HG03442 (cell line): ENCODE measurements at regions not wholly inside any gene's neighbourhood (a gene's known extent, or its start where the extent isn't known, plus 50 kb on each side); places are given as distances from the start of the nearest gene placed in this dataset.

ENCODE experiments used
- ATAC-seq: cut with Tn5 transposase; IDR thresholded peaks from one replicate; pipeline ENCODE4 v1.9.1; 2021; ENCODE audit warnings: mild to moderate bottlenecking, moderate library complexity; ENCODE audit not compliant: unreplicated experiment

DNA sequence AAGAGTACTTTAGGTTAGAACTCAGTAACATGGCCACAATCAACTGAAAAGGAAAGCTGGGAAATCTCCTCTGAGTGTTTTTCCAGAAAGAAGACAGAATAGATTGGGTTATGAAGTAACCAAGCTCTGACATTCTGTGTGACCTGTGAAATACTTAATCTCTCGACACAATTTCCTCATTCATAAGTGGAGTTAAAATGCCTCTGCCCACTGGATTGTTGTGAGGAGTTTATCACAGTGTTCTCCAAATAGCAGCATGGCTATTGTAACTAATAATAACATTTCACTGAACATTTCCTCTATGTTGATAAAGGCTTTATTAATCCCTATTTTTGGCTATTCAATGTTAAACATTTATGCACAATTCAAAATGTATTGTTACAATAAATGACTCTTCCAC is 311.0 kb downstream of the GABRB2 start:
- no peak for ATAC-seq

DNA sequence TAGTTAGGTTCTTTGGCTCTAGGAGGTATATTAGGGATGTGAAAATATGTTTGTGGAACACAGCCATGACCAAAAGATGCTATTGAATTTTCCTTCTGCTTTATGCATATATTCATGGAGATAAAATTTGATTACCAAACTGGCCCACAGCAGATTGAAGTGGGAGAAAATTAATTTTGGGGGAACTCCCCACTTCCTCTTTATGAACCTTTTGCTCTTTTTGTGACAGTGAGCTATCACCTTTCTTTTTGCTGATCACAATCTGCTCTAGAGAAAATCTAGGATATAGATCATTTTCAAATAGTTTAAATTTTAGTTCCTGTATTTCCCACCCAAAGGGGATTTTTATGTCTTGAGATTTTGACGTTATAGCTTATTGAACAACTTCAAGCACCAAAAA is 313.0 kb downstream of the GABRB2 start:
- ATAC-seq = no peak

DNA sequence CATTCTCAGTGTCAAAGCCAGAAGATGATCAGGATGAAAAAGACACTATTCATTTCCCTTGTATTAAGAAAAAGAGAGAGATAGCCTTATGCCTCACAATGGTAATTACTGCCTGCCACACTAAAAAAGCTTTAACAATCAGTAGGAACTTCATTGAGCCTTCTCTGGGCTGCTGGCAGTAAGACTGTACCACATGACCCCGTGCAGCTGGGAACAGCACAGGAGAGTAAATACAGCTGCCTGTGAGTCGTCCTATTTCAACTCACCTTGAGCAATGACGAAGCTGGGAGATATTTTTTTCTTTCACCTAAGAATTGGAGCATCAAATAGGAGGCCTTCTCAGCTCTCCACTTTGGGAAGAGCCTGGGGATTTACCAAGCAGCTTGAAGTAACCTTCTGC is 316.3 kb downstream of the GABRB2 start:
- no peak for ATAC-seq

DNA sequence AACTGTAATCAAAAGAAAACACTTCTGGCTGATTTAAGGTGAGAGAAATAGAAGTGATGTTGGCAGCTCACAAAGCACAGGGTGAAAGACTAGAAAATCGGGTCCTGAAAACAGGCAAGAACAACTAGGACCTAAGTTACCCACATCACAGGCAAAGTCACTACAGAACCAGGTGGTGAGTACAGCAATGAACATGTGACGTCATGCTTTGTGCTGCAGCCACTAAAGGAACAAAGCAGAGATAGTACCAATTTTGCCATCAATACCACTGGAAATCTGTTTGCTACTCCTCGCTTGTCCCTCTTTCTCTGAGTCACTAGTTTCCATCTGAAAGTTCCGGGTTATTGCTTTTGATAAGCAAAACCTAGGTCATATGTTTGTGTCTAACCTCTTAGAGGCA is 326.7 kb downstream of the GABRB2 start:
- ATAC-seq = no peak

DNA sequence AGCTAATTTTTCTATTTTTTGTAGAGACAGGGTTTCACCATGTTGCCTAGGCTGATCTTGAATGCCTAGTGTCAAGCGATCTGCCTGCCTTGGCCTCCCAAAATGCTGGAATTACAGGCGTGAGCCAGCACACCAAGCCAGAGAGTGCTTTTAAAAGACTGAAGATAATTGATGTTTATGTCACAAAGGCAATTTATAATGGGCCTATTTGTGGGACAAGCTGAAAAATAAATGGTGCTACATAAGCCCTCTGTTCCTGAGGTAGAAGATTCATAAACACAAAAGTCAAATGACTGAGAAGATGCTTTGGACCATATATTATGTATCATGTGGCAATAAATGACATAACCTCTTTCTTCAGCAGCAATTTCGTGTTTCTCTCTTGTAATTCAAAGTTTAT is 329.6 kb downstream of the GABRB2 start:
- no peak for ATAC-seq

DNA sequence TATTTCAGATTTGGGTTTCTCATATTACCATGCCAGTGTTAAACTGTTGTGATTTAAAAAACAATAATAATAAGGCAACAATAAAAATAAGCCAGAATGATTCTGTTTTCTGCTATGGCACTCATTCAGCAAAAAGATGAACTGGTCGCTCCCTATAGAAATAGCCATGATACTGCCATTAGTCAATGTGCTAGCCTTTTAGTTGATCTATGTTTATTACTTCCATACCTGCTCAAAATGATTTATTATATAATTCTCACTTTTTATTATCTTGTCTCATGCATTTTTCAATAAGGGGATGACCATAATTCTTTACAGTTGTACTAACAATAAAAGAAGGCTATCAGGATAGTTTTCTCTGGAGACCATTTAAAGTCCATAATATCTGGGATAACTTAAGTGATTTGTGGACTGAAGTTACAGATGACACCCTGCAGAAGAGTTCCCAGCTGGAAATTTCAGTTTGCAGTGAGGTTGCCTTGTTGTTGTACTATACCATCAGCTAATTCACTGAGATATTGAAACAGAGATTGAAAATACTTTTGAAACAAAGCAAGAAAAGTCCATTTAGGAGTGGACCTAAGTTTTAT is 334.3 kb downstream of the GABRB2 start:
- ATAC-seq = no peak

DNA sequence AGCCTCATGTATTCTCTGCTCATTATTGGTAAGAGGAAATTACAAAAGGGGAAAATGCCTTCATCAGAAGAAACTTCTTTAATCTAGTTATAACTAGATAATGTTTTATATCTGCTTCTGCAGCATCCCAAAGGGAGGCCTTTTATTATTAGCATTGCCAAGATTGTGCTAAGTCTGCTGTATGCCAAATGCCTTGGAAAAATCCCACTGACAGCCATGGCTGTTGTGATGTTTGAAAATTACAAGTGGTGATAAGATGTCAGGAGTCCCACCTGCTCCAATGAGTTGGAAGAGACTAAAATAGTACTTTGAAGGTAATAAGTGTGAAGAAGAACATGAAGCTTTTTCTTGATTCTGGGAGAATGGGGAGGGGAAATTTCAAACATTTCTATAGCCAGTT is 345.0 kb downstream of the GABRB2 start:
- no peak for ATAC-seq

DNA sequence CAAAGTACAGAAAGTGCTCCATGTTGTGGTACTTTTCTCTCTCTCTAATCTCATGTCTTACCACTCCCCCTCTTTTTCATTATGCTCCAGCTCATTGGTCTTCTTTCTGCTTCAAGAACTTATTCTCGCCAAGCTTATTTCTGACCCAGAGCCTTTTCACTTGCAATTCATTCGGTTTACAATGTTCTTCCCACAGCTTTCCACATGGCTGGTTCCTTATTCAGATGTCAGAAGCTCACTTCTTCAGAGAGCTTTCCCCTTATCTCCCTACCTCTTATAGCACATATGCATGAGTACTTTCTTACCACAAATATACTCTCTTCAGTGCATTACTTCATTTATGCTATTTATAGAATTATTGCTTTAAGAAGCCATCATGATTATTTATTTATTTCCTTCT is 338.8 kb upstream of the ATP10B start:
- no peak for ATAC-seq

DNA sequence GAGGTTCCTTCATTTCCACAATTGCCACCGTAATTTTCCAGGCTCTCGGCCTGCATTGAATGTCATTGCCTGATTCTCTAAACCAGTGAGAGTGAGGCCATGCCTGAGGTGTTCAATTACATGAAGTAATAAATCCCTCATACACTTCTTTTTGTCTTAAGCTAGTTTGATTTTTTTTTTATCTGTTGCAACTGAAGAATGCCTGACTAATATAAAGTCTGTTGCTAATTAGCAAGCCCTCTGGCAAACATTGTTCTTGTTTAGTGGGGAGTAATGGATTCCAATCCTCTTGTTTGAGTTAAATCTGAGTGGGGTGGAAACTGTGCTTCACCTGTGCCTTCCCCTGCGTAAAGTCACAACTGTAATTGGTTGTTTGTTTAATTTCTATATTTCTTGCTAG is 338.1 kb upstream of the ATP10B start:
- no peak for ATAC-seq

DNA sequence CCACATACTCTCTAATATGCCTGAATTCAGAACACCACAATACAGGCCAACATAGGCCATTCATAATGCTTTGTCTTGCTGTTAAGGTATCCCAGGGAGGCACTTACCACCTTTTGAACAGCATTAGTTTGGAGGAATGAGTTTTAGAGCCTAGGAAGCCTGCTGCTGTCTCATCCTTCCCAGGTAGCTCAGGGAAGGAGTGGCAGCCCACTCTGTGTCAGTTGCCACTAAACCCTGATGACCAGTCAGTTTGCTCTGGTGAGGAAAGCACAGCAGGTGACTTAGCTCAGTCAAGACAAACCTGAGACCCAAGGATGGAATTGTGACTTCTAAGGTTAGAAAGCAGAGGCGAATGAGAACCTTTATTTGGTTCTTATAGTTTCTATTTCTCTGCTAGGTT is 337.4 kb upstream of the ATP10B start:
- no peak for ATAC-seq

DNA sequence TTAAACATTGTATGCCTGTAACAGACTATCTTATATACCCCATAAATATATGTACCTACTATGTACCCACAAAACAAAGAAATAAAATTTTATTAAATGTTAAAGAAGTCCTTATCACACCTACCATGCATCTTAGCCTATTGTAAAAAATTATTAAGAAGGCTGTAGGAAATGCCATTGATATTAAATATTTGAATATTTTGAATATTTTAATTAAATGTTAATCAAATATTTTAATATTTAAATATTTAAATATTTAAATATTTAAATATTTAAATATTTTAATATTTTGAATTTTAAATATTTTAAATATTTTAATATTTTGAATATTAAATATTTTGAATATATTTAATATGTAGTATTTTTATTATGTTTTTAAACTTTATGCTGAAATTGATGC is 331.5 kb upstream of the ATP10B start:
- no peak for ATAC-seq

DNA sequence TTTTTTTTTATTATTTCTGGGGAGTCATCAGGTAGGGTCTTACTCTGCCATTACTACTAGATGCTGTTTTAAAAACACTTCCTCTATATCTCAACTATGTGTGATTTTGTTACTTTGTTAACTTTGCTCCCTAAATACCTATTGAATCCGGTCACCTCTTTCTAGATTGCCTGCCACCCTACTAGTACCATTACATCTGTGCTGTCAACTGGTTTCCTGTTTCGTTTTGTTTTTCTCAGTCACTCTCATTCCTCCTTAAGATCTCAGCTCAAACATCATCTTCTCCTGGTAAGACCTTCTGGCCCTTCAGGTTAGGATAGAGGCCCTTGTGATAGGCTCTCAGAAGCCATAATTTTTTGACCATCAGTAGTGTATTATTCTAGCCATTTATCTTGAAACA is 324.2 kb upstream of the ATP10B start:
- no peak for ATAC-seq

DNA sequence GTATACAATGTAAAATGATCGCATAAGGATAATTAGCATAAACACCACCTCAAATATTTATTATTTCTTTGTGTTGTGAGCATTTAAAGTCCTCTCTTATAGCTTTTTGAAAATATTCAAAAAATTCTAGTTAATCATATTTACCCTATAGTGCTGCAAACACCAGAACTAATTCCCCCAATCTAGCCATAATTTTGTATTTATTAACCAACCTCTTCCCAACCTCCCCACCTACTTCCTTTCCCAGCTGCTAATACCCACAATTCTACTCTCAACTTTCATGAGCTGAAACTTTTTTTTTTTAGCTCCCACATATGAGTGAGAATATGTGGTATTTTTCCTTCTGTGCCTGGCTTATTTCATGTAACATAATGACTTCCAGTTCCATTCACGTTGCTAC is 317.8 kb upstream of the ATP10B start:
- no peak for ATAC-seq

DNA sequence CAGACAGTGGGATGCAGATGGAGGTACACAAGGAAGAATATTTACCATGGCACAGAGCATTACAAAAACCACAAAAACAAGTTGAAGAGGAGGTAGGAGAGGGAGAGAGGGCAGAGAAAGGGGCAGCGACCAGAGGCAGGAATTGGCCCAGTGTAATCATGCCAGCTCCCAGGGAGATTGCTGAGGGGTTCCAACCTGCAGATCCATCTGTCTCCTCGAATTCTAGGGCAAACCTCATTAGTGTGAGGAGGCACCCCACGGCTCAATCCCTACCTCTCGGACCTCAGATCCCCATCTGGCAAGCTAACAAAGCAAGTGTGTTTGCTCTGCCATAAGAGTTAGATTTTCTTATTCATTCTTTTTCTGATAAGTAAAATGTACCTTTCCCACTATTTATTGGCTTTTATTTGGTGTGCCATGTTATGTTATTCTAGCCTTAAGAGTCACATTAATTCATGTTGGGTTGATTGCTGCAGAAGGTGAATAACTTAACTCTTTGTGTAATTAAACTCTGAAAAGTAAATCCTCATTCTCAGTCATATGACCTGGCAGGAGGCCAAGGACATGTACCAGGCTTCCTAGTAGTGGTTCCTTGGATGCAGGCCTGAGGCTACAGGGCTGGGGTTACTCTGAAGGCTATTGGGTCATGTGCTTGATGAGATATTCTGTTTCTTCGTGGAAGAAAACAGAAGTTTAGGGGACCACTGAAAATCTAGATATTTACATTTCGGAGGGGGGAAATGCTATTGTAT is 315.2 kb upstream of the ATP10B start:
- no peak for ATAC-seq

DNA sequence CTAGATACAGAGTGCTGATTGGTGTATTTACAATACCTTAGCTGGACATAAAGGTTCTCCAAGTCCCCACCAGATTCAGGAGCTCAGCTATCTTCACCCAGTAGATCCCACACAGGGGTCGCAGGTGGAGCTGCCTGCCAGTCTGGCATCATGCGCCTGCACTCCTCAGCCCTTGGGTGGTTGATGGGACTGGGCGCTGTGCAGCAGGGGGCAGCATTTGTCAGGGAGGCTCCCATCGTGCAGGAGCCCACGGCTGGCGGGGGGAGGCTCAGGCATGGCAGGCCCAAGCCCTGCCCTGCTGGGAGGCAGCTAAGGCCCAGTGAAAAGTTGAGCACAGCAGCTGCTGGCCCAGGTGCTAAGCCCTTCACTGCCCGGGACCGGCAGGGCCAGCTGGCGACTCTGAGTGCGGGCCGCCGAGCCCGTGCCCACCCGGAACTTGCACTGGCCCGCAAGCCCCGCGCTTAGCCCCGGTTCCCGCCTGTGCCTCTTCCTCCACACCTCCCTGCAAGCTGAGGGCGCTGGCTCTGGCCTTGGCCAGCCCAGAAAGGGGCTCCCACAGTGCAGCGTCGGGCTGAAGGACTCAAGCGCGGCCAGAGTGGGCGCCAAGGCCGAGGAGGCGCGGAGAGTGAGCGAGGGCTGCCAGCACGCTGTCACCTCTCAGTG is 314.1 kb upstream of the ATP10B start:
- ATAC-seq = no peak

DNA sequence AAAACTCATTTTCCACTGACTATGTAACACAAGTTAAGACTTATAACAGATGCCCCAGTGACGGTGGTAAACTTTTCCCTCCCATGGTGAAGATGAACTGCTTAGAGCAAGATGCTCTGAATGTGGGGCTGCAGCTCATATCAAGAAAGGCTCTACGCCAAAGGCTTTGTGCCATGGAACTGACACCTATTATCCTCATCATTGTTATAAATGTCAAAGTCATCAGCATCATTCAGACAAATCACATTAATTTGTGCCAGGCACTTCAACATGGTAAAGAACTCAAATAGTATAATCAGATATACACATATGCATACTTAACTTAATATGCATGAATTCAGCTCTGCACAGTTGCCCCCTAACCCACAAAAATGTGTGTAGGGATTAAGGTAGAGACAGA is 305.9 kb upstream of the ATP10B start:
- ATAC-seq = no peak

DNA sequence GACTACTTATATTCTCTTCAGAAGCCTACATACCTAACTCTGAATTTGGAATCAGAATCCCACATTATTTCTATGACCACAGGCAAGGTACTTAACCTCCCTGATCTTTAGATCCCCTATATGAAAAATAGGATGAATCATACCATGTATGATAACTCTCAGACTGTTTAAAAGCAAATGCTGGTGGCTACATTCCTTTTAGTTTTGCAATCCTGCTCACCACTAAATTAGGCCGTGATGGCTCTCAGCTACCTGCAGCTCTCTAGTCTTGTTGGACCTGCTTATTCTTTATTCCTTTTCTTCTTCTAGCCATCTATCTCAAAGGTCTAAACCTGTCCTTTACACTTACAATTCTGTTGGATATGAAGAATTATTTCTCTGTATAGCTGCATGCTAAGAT is 303.4 kb upstream of the ATP10B start:
- no peak for ATAC-seq

DNA sequence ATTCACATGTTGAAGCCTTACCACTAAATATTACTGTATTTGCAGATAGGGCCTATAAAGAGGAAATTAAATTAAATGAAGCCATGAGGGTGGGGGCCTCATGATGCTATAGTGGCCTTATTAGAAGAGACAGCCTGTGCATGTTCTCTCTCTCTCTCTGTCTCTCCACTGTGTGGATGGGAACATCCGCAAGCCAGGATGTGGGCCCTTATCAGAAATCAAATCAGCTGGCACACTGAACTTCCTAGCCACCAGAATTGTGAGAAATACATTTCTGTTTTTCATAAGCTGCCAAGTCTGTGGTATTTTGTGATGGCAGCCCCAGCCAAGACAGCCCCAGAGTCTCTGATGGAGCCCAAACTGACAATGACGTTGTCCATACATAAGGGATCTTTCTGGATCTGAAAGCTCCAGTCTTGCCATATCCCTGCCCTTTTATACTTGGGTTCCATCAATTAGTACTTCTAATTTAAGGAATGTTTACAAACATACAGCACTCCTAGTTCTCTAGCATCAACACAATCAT is 300.5 kb upstream of the ATP10B start:
- no peak for ATAC-seq

DNA sequence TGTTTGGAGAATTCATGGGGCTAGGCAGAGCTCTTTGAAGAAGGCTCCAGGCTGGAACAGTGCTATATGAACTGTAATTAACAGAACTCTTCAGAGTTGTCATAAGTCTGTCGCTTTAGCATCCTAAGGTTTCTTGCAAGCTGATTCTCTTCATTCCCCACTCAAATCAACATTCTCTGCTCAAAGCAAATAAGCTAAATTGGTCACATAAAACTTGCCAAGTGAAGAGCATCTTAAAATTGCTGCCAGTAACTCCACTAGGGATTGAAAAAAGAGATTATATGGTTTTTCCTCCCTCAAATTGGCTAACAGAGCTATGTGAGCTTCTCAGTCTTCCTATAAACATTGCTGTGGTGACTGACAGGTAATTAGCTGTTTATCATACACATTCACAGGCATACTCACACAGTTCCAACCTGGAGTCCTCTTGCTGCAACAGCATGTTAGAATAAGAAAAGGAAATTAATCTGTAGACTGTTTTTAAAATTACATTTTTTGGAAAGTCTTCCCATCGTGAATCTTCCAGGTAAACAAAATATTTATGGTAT is 298.5 kb upstream of the ATP10B start:
- ATAC-seq = no peak

DNA sequence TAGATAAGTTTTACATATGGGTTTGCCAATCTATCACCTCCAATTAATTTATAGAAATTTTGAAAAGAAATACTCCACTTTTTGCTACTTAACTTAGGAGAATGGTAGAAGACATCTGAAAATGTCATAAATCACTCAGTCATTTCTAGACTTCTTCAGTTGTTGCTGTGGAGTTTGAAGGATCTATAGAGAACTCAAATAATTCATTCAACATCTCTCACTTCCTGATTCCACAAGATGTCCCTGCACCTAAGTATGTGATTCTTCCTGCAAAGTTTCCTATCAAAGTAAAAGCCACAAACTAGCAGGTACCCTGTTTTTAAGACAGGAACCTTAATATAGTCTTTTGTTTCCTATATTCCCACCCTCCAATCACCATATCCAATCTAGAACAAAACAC is 297.1 kb upstream of the ATP10B start:
- ATAC-seq = no peak

DNA sequence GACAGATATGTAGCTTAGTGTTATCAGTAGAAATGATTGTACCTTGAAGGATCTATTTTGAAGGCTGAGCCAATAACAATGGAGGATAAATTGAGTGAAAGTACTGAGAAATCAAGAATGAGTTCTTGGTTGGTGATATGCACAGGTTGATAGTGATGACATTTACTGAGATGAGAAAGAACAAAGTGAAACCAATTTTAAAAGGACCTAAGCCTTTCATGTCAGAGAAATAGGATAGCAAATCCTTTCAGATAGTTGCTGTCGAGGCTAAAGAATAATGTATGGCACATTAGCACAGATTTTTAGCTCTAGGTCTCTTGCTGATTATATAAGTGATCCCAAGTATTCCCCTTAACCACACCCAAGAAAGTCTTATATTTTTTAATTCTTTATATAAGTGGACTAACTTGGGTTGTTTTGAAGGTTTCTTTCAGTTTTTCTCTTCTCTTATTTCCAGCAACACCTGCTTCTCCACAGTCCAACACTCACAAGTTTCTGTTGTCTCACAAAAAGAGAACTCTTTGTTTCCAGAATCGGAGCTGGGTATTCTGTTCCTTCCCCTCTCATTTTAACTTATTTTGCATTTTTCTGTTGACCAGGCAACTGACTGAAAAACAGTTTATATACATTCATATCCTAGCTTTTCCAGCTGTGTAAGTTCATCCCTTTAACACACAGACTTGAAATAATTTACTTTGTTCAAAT is 286.9 kb upstream of the ATP10B start:
- ATAC-seq = no peak
